ENCODE measurements at regions not wholly inside any gene's neighbourhood (a gene's known extent, or its start where the extent isn't known, plus 50 kb on each side); places are given as distances from the start of the nearest gene placed in this dataset.
A peak's percentile ranks its signal among the peaks of the same experiment; 100 is the strongest.

DNA sequence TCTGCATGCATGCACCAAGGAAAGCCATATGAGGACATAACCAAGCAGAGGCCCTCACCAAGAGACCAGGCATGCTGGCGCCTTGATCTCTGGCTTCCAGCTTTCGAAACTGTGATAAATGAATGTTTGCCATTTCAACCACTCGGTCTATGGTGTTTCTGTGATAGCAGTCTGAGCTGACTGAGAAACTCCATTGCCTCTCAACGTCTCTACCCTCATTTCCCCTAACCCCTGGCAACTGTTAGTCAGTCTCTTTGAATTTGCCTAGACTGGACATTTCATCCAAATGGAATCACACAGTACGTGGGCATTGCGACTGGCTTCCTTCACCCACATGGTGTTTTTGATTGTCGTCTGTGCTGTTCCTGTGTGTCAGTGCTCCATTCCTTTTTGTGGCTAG lies 88.0 kb upstream of the MPHOSPH6 start:
- H3K4me1 ChIP-seq, result no peaks in the 10 kb centered on the region
- no peaks in the 10 kb centered on the region for H3K27me3 ChIP-seq
- H3K27ac ChIP-seq, result no peak overlapping the region
- no peak overlapping the region for H3K4me3 ChIP-seq (replicated peaks in 1 of 3)
- no peaks in the 10 kb centered on the region for H3K36me3 ChIP-seq
- WGBS, 2 donors, result 88 to 92% methylated on average over 7 of the region's 7 CpGs
- no peak for DNase-seq
- no peaks in the 10 kb centered on the region for H3K9me3 ChIP-seq
- intact Hi-C loops (cut with DNase I), result no loop called here
- TF ChIP-seq CTCF (IDR thresholded peaks at IDR 0.05) (no peak), POLR2A (IDR thresholded peaks at IDR 0.05) (no peak)

DNA sequence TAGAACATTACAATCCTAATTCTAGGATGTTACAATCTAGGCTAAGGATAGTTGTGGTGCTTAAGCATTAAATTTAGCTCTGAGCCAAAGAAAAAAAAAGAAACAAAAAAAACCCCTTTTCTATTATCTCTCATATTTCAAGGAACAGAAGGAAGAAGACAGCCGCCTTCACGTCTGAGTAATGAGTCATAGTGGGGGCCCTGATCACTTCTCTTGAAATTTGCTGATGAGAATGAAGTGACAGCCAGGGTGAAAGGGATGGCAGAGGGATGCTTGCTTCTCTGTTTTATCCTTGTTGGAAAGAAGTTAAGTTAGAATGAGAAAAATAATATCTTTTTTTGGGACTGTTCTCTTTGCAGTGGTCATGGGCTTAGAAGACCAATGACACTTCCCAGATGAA lies 82.6 kb upstream of the MPHOSPH6 start:
- TF ChIP-seq CTCF (IDR thresholded peaks at IDR 0.05) (no peak), POLR2A (IDR thresholded peaks at IDR 0.05) (no peak)
- no peaks in the 10 kb centered on the region for H3K9me3 ChIP-seq
- H3K27ac ChIP-seq, result no peak overlapping the region
- 66 to 87% methylated on average over 2 of the region's 2 CpGs for WGBS, 2 donors
- no peak overlapping the region for H3K4me3 ChIP-seq (replicated peaks in 1 of 3)
- DNase-seq, result no peak
- no peaks in the 10 kb centered on the region for H3K27me3 ChIP-seq
- intact Hi-C loops (cut with DNase I), result no loop called here
- H3K4me1 ChIP-seq, result no peaks in the 10 kb centered on the region
- no peaks in the 10 kb centered on the region for H3K36me3 ChIP-seq

DNA sequence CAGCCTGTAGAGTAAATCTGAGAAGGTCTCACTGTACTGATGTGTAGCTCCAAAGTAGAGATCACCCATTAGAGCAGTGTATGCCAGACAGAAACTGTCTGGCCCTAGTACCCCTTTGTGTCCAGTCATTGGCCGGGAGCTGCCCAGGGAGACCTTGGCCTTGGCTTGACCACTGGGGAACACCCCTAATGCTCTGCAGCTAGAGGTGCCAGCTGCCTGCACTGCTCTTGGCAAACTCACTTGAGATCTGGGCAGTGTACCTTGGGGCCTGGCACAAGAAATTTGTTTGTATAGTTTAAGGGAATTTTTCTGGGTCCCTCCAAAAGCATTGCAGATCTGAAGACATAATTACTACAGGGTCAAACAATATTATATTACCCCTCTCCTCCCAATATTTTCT lies 78.7 kb upstream of the MPHOSPH6 start:
- Histone ChIP-seq H3K4me3 (replicated peaks in 1 of 3) (no peak overlapping the region), H3K4me1 (no peaks in the 10 kb centered on the region), H3K27me3 (no peaks in the 10 kb centered on the region), H3K9me3 (no peaks in the 10 kb centered on the region), H3K27ac (no peak overlapping the region), H3K36me3 (no peaks in the 10 kb centered on the region)
- WGBS, 2 donors, result 22 to 67% methylated on average over 1 of the region's 1 CpG
- DNase-seq, result peak; percentile 18 to 39
- intact Hi-C loops (cut with DNase I), result no loop called here
- no peak for TF ChIP-seq POLR2A (IDR thresholded peaks at IDR 0.05)
- no peak for TF ChIP-seq CTCF (IDR thresholded peaks at IDR 0.05)

DNA sequence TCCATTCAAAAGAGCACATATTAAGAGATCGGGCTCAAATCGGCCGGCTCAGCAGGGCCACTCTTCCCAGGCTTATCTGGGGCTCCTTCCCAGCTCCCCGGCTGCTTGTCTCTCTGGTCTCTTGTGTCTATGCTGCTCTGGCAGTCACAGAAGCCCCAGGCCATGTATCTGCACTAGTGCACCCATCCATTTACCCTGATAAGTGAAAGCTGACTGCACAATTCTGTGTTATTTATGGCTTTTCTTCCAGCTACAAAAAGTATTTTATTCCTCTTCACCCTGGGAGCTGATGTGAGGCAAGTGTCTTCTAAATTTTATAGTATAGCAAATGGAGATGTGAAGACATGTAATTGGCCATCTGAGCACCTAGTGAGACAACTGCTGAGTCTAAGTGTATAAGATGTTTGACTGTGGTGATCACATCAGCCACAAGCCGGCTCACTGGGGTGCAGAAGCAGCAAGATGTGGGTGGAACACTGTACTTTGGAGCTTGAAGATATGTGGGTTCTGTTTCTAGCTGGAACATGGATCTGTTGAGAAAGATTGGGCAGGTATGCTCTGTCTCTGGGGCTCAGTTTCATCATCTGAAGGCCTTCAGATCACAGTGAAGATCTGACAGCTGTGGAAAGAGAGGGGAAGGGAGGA lies 78.1 kb upstream of the MPHOSPH6 start:
- no peaks in the 10 kb centered on the region for H3K36me3 ChIP-seq
- no peak for TF ChIP-seq CTCF (IDR thresholded peaks at IDR 0.05)
- no peak for TF ChIP-seq POLR2A (IDR thresholded peaks at IDR 0.05)
- DNase-seq, result no peak
- 83 to 88% methylated on average over 5 of the region's 5 CpGs for WGBS, 2 donors
- no peak overlapping the region for H3K27ac ChIP-seq
- H3K9me3 ChIP-seq, result no peaks in the 10 kb centered on the region
- H3K4me3 ChIP-seq (replicated peaks in 1 of 3), result no peak overlapping the region
- H3K4me1 ChIP-seq, result no peaks in the 10 kb centered on the region
- intact Hi-C loops (cut with DNase I), result no loop called here
- H3K27me3 ChIP-seq, result no peaks in the 10 kb centered on the region

- Histone ChIP-seq H3K27me3 (no peaks in the 10 kb centered on the region), H3K36me3 (no peaks in the 10 kb centered on the region), H3K9me3 (no peaks in the 10 kb centered on the region), H3K4me3 (replicated peaks in 1 of 3) (no peak overlapping the region), H3K27ac (no peak overlapping the region), H3K4me1 (no peaks in the 10 kb centered on the region)
- 86 to 88% methylated on average over 9 of the region's 9 CpGs for WGBS, 2 donors
- DNase-seq, result no peak
- intact Hi-C loops (cut with DNase I), result no loop called here
- TF ChIP-seq CTCF (IDR thresholded peaks at IDR 0.05) (no peak), POLR2A (IDR thresholded peaks at IDR 0.05) (no peak)
Measured at GRCh38 chr16:82242201-82242600, 72.2 kb upstream of the MPHOSPH6 start.
